ENCODE measurements at regions not wholly inside any gene's neighbourhood (a gene's known extent, or its start where the extent isn't known, plus 50 kb on each side); places are given as distances from the start of the nearest gene placed in this dataset.

DNA sequence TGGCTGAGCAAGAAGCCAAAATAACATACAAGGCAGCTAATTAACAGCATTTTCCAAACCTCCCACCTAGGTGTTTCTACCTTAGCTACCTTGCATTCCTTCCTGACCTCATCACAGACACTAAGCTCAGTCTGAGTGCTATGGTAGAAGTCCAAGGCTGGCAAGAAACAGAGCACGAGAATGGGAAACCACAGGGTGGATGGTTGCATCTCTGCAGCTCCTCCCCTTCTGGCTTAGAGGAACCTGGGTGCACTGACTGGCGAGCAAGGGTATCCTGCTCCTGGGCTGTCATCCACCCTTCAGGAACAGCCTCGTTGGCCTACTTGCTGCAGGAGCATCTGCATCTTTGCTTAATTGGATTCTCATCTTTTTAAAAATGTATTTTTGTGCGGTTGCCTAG lies 73.1 kb upstream of the KIRREL3 start:
- no peak for DNase-seq (ENCODE audit: low read depth)
- no peak overlapping the region for H3K4me3 ChIP-seq (ENCODE audit: low read depth, low read length)
- TF ChIP-seq, protein P1, sequence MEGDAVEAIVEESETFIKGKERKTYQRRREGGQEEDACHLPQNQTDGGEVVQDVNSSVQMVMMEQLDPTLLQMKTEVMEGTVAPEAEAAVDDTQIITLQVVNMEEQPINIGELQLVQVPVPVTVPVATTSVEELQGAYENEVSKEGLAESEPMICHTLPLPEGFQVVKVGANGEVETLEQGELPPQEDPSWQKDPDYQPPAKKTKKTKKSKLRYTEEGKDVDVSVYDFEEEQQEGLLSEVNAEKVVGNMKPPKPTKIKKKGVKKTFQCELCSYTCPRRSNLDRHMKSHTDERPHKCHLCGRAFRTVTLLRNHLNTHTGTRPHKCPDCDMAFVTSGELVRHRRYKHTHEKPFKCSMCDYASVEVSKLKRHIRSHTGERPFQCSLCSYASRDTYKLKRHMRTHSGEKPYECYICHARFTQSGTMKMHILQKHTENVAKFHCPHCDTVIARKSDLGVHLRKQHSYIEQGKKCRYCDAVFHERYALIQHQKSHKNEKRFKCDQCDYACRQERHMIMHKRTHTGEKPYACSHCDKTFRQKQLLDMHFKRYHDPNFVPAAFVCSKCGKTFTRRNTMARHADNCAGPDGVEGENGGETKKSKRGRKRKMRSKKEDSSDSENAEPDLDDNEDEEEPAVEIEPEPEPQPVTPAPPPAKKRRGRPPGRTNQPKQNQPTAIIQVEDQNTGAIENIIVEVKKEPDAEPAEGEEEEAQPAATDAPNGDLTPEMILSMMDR (IDR thresholded peaks at IDR 0.05; ENCODE audit: insufficient read depth, low read length), result no peak

GRCh38 chr11:127071606-127072005 lies 71.0 kb upstream of the KIRREL3 start:
- H3K4me3 ChIP-seq (ENCODE audit: low read depth, low read length), result no peak overlapping the region
- no peak for DNase-seq (ENCODE audit: low read depth)
- TF ChIP-seq, protein P1 (IDR thresholded peaks at IDR 0.05; ENCODE audit: insufficient read depth, low read length), result no peak

DNA sequence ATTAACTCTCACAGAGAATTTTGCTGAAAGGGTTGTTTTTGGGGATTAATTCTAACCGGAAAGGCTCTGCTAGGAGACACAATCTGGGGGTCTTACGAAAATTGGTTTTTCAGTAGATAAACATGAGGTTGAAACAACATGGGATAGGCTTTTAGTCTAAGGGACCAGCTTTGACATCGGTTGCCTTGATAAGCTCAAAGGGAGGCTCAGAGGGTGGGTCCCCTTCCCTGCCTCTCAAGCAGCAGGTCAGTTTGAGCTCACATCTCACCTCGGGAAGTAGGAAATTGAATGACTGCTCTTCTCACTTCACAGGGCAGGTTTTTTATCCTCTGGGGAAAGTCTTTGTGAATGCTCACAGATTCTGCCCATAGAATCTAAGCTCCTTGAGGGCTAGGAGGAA lies 70.2 kb upstream of the KIRREL3 start:
- TF ChIP-seq, protein P1 (IDR thresholded peaks at IDR 0.05; ENCODE audit: insufficient read depth, low read length), result no peak
- no peak overlapping the region for H3K4me3 ChIP-seq (ENCODE audit: low read depth, low read length)
- no peak for DNase-seq (ENCODE audit: low read depth)

DNA sequence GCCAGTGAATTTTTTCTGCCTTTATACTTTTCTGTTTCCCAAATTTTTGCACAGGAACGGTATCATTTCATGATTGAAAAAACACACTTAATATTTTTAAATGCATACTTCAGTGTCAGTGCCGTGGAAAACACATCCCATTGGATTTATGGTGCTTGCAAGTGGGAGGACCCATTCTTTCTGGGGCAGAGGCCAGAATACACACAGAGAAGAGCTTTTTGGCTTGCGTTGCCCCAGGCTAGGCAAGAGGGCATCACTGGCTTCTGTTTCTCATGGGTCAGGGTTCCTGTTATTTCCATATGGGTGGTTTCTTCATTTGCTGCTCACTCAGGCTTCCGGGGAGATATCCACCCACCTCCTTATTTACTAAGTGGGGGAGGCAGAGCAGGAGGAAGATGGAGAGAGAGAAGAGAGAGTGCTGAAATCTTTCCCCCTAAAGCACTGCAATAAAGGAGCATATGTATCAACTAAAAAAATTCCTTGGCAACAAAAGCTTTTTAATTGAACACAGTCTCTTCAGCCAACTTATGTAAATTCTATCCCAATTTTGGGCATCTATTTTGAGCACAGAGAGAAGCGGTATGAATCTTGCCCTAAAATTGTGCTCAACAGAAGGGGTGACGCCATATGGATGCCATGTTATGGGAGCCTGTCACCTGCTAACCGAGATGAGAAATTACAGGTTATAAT lies 66.0 kb upstream of the KIRREL3 start:
- DNase-seq (ENCODE audit: low read depth), result no peak
- TF ChIP-seq, protein P1 (IDR thresholded peaks at IDR 0.05; ENCODE audit: insufficient read depth, low read length), result no peak
- H3K4me3 ChIP-seq (ENCODE audit: low read depth, low read length), result no peak overlapping the region

- H3K4me3 ChIP-seq (ENCODE audit: low read depth, low read length), result no peak overlapping the region
- TF ChIP-seq, protein P1 (IDR thresholded peaks at IDR 0.05; ENCODE audit: insufficient read depth, low read length), result no peak
- DNase-seq (ENCODE audit: low read depth), result no peak
Measured at GRCh38 chr11:127063241-127063640, 62.7 kb upstream of the KIRREL3 start.

GRCh38 chr11:127061947-127062346 lies 61.4 kb upstream of the KIRREL3 start:
- DNase-seq (ENCODE audit: low read depth), result no peak
- TF ChIP-seq, protein P1 (IDR thresholded peaks at IDR 0.05; ENCODE audit: insufficient read depth, low read length), result no peak
- H3K4me3 ChIP-seq (ENCODE audit: low read depth, low read length), result no peak overlapping the region

GRCh38 chr11:127059750-127060149 lies 59.2 kb upstream of the KIRREL3 start:
- no peak for DNase-seq (ENCODE audit: low read depth)
- TF ChIP-seq, protein P1 (IDR thresholded peaks at IDR 0.05; ENCODE audit: insufficient read depth, low read length), result no peak
- no peak overlapping the region for H3K4me3 ChIP-seq (ENCODE audit: low read depth, low read length)

Data from fibroblast of the aortic adventitia (primary cell).